B cell (primary cell): ENCODE measurements at regions not wholly inside any gene's neighbourhood (a gene's known extent, or its start where the extent isn't known, plus 50 kb on each side); places are given as distances from the start of the nearest gene placed in this dataset.

Experiments
- ATAC-seq: fragments of 200-7000 bp; cut with Tn5 transposase; one replicate; pipeline ENCODE4 v1.10.0; 2021; ENCODE audit warnings: low read depth, mild to moderate bottlenecking, moderate number of reproducible peaks, moderate library complexity
- CTCF ChIA-PET: fragments of 350-600 bp; sonication (Branson Sonifier 250); formaldehyde crosslinking; loops from one replicate; lab custom pipeline; 2021; ENCODE audit warnings: antibody characterized with exemption, inconsistent platforms; lab: Charles Lee
- POLR2A ChIA-PET: fragments of 350-600 bp; sonication (Branson Sonifier 250); formaldehyde crosslinking; loops from one replicate; lab custom pipeline; 2021; ENCODE audit warnings: antibody characterized with exemption; lab: Charles Lee
- DNase-seq: peaks from one replicate; pipeline ENCODE4 v3.0.0; 2013
- H2AFZ ChIP-seq: 2 replicates; pipeline ENCODE4 v1.6.1; 2012; ENCODE audit warnings: mild to moderate bottlenecking, low read depth, low read length; ENCODE audit not compliant: insufficient read depth, poor library complexity, severe bottlenecking
- H3K27ac ChIP-seq, 2 donors: 1 replicate in 1 of 2; 2 replicates in 1 of 2; pipeline ENCODE4 v1.5.1; 2012 to 2013; ENCODE audit warnings: low read length in 2 of 2, mild to moderate bottlenecking in 2 of 2, moderate library complexity in 1 of 2
- H3K27me3 ChIP-seq, 4 experiments: fragments of 200-600 bp in 1 of 4; sonication (generic) in 1 of 4; replicated peaks in 1 of 4; 1 replicate in 2 of 4; 2 replicates in 2 of 4; pipeline versions ENCODE4 v1.6.1 to v1.7.0; 2013 to 2016; ENCODE audit warnings: low read length in 3 of 4, mild to moderate bottlenecking in 2 of 4, mixed read lengths in 1 of 4, moderate library complexity in 1 of 4; ENCODE audit not compliant: insufficient read depth in 4 of 4, control insufficient read depth in 3 of 4; ENCODE audit errors: control extremely low read depth in 1 of 4
- H3K36me3 ChIP-seq, 2 experiments: replicated peaks in 1 of 2; 1 replicate in 1 of 2; 2 replicates in 1 of 2; pipeline versions ENCODE4 v1.6.1 to v1.7.1; 2013; ENCODE audit warnings: low read length in 1 of 2; ENCODE audit not compliant: insufficient read depth in 2 of 2, control insufficient read depth in 1 of 2; ENCODE audit errors: control extremely low read depth in 1 of 2, extremely low read depth in 1 of 2
- H3K4me1 ChIP-seq, 2 donors: fragments of 200-600 bp in 1 of 2; sonication (generic) in 1 of 2; 1 replicate in 1 of 2; 2 replicates in 1 of 2; pipeline versions ENCODE4 v1.5.1 to v1.6.1; 2013 to 2017; ENCODE audit warnings: low read length in 2 of 2; ENCODE audit not compliant: control insufficient read depth in 2 of 2, insufficient read depth in 2 of 2
- H3K4me2 ChIP-seq: replicated peaks from 2 replicates; pipeline ENCODE3; 2012; ENCODE audit warnings: mild to moderate bottlenecking, low read depth, low read length; ENCODE audit not compliant: poor library complexity, severe bottlenecking
- H3K4me3 ChIP-seq, 5 experiments: fragments of 200-600 bp in 1 of 5; sonication (generic) in 1 of 5; 1 replicate in 3 of 5; 2 replicates in 2 of 5; pipeline versions ENCODE4 v1.5.1 to v1.7.0; 2011 to 2016; ENCODE audit warnings: low read length in 4 of 5, mild to moderate bottlenecking in 4 of 5, low read depth in 2 of 5, control low read depth in 1 of 5, moderate library complexity in 1 of 5; ENCODE audit not compliant: insufficient read depth in 1 of 5; ENCODE audit errors: control extremely low read depth in 1 of 5, extremely low read depth in 1 of 5
- H3K79me2 ChIP-seq: fragments of 200-600 bp; sonication (generic); one replicate; pipeline ENCODE4 v1.6.0; 2016; ENCODE audit warnings: low read length; ENCODE audit not compliant: control insufficient read depth, insufficient read depth
- H3K9ac ChIP-seq: fragments of 200-600 bp; sonication (generic); 2 replicates; pipeline ENCODE4 v1.6.1; 2017; ENCODE audit warnings: mild to moderate bottlenecking, low read length, moderate library complexity
- H3K9me3 ChIP-seq, 3 donors: one replicate each; pipeline versions ENCODE4 v1.6.1 to v1.7.1; 2013; ENCODE audit warnings: low read length in 2 of 3; ENCODE audit not compliant: control insufficient read depth in 2 of 3, insufficient read depth in 1 of 3; ENCODE audit errors: control extremely low read depth in 1 of 3
- H4K20me1 ChIP-seq: 2 replicates; pipeline ENCODE4 v1.6.0; 2012; ENCODE audit warnings: mild to moderate bottlenecking, low read length; ENCODE audit not compliant: insufficient read depth, control insufficient read depth, poor library complexity, severe bottlenecking
- H3K27ac Mint-ChIP-seq: one replicate; pipeline ENCODE4 v1.8.0; 2021; ENCODE audit warnings: mixed read lengths
- H3K27me3 Mint-ChIP-seq: one replicate; pipeline ENCODE4 v1.8.0; 2021; ENCODE audit warnings: mixed read lengths
- H3K4me1 Mint-ChIP-seq: one replicate; pipeline ENCODE4 v1.8.0; 2021; ENCODE audit warnings: mixed read lengths
- H3K4me3 Mint-ChIP-seq: one replicate; pipeline ENCODE4 v1.8.0; 2021; ENCODE audit warnings: mixed read lengths
- H3K9me3 Mint-ChIP-seq: one replicate; pipeline ENCODE4 v1.8.0; 2022; ENCODE audit warnings: mixed read lengths; ENCODE audit not compliant: insufficient read depth
- EZH2 ChIP-seq: IDR thresholded peaks from 2 replicates; pipeline ENCODE4 v1.6.1; 2012; ENCODE audit warnings: borderline replicate concordance, low read depth, mild to moderate bottlenecking, moderate library complexity, low read length; ENCODE audit not compliant: insufficient read depth, poor library complexity, severe bottlenecking
- WGBS: methylation state at CpG from one replicate; pipeline ENCODE4 v1.1.5; 2013; ENCODE audit warnings: missing lambda C conversion rate; ENCODE audit not compliant: insufficient coverage; 5-methylcytosine and 5-hydroxymethylcytosine counted together
- intact Hi-C: fragments of 100-400 bp; cut with micrococcal nuclease; formaldehyde crosslinking; loops from one replicate; pipeline ENCODE4 v1.10.0; 2022
- TF ChIP-seq, protein P1 (sequence below): fragments of 200-600 bp; IDR thresholded peaks from one replicate; pipeline ENCODE4 v1.8.0; 2022; ENCODE audit warnings: antibody characterized with exemption, mild to moderate bottlenecking

- no peak overlapping the region for H3K27ac Mint-ChIP-seq
- WGBS, result 79% methylated on average over 3 of the region's 6 CpGs
- H3K4me1 ChIP-seq, result no peaks in the 10 kb centered on the region
- no peaks in the 10 kb centered on the region for H3K9me3 ChIP-seq
- intact Hi-C loops, result no loop called here
- H3K27ac ChIP-seq, result no peak overlapping the region
- peaks cover 8% of the 10 kb centered on the region for H3K9me3 Mint-ChIP-seq
- H3K27me3 ChIP-seq, result no peaks in the 10 kb centered on the region
- H4K20me1 ChIP-seq, result no peaks in the 10 kb centered on the region
- H3K36me3 ChIP-seq, result no peaks in the 10 kb centered on the region
- H3K79me2 ChIP-seq, result no peaks in the 10 kb centered on the region
- no peak overlapping the region for H2AFZ ChIP-seq
- no peak overlapping the region for H3K4me3 ChIP-seq
- no peaks in the 10 kb centered on the region for H3K27me3 Mint-ChIP-seq
- H3K4me1 Mint-ChIP-seq, result no peaks in the 10 kb centered on the region
- CTCF ChIA-PET, result no interaction called here
- ATAC-seq (no peak), DNase-seq (no peak)
- H3K4me3 Mint-ChIP-seq, result no peak overlapping the region
- TF ChIP-seq, protein P1, sequence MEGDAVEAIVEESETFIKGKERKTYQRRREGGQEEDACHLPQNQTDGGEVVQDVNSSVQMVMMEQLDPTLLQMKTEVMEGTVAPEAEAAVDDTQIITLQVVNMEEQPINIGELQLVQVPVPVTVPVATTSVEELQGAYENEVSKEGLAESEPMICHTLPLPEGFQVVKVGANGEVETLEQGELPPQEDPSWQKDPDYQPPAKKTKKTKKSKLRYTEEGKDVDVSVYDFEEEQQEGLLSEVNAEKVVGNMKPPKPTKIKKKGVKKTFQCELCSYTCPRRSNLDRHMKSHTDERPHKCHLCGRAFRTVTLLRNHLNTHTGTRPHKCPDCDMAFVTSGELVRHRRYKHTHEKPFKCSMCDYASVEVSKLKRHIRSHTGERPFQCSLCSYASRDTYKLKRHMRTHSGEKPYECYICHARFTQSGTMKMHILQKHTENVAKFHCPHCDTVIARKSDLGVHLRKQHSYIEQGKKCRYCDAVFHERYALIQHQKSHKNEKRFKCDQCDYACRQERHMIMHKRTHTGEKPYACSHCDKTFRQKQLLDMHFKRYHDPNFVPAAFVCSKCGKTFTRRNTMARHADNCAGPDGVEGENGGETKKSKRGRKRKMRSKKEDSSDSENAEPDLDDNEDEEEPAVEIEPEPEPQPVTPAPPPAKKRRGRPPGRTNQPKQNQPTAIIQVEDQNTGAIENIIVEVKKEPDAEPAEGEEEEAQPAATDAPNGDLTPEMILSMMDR, result no peak
- no peak for TF ChIP-seq EZH2
- no peak overlapping the region for H3K4me2 ChIP-seq
- H3K9ac ChIP-seq, result no peak overlapping the region
- POLR2A ChIA-PET, result no interaction called here
Measured at GRCh38 chr18:38007676-38008330, 442.2 kb upstream of the CELF4 start.

DNA sequence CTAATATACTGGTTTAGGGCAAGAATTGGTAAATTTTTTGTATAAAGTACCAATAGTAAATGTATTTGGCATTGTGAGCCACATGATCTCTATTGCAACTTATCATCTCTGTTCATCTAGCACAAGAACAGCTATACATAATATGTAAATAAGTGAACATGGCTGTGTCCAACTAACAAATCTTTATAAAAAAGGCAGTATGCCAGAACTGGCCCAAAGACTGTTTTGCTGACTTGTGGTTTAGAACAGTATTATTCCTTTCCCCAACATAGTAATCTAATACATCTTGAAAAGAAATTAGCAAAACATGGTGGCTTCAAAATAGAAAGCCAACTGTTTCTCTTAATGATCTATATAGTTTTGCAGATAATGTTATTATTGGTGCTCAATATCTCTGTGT, 441.4 kb upstream of the CELF4 start:
- H3K9me3 Mint-ChIP-seq, result peaks cover 8% of the 10 kb centered on the region
- H3K4me2 ChIP-seq, result no peak overlapping the region
- no peak overlapping the region for H3K9ac ChIP-seq
- no peak for DNase-seq
- no peaks in the 10 kb centered on the region for H3K4me1 Mint-ChIP-seq
- H3K4me3 ChIP-seq, result no peak overlapping the region
- no peak overlapping the region for H3K27ac ChIP-seq
- no peaks in the 10 kb centered on the region for H3K79me2 ChIP-seq
- H2AFZ ChIP-seq, result no peak overlapping the region
- intact Hi-C loops, result no loop called here
- no peak for TF ChIP-seq EZH2
- TF ChIP-seq, protein P1, result no peak
- no peak overlapping the region for H3K27ac Mint-ChIP-seq
- H3K4me3 Mint-ChIP-seq, result no peak overlapping the region
- H3K36me3 ChIP-seq, result no peaks in the 10 kb centered on the region
- H3K4me1 ChIP-seq, result no peaks in the 10 kb centered on the region
- ATAC-seq, result no peak
- H3K27me3 ChIP-seq, result no peaks in the 10 kb centered on the region
- H4K20me1 ChIP-seq, result no peaks in the 10 kb centered on the region
- ChIA-PET CTCF (no interaction called here), POLR2A (no interaction called here)
- no peaks in the 10 kb centered on the region for H3K9me3 ChIP-seq
- H3K27me3 Mint-ChIP-seq, result no peaks in the 10 kb centered on the region
